Panc1 (cell line): ENCODE measurements at regions not wholly inside any gene's neighbourhood (a gene's known extent, or its start where the extent isn't known, plus 50 kb on each side); places are given as distances from the start of the nearest gene placed in this dataset.

Experiments used
- ATAC-seq: fragments of 200-7000 bp; cut with Tn5 transposase; 2 replicates; pipeline ENCODE4 v1.9.1; 2020; ENCODE audit warnings: mild to moderate bottlenecking, moderate library complexity
- BruUV-seq: library from RNA; stranded (reverse); fragments of 400-500 nt; replicated peaks from 2 replicates; lab custom pipeline; 2021; lab: Mats Ljungman, UMichigan
- CTCF ChIA-PET: fragments of 300-600 bp; sonication (Branson Sonifier 250); formaldehyde crosslinking; loops from one replicate; lab custom pipeline; 2022; ENCODE audit warnings: antibody characterized with exemption; lab: Charles Lee
- POLR2A ChIA-PET: fragments of 300-600 bp; sonication (Branson Sonifier 250); formaldehyde crosslinking; loops from one replicate; lab custom pipeline; 2022; ENCODE audit warnings: antibody characterized with exemption; lab: Charles Lee
- DNase-seq: peaks from one replicate; pipeline ENCODE4 v3.0.0-alpha.2; 2010; ENCODE audit warnings: low read depth, low spot score
- H3K27ac ChIP-seq: 2 replicates; pipeline ENCODE4 v1.5.1; 2011; ENCODE audit warnings: mild to moderate bottlenecking, low read length, inconsistent platforms
- H3K27me3 ChIP-seq: fragments of 200-500 bp; sonication (Bioruptor generic); 2 replicates; pipeline ENCODE4 v1.6.0; 2014; ENCODE audit warnings: low read length, inconsistent platforms; ENCODE audit not compliant: control insufficient read depth, insufficient read depth
- H3K36me3 ChIP-seq: fragments of 200-500 bp; sonication (Bioruptor generic); 2 replicates; pipeline ENCODE4 v1.5.1; 2014; ENCODE audit warnings: inconsistent platforms, mild to moderate bottlenecking, low read length, moderate library complexity; ENCODE audit not compliant: control insufficient read depth, insufficient read depth
- H3K4me1 ChIP-seq: 2 replicates; pipeline ENCODE4 v1.5.1; 2011; ENCODE audit warnings: inconsistent platforms, mild to moderate bottlenecking, low read length, moderate library complexity; ENCODE audit not compliant: control insufficient read depth, insufficient read depth
- H3K4me3 ChIP-seq, 2 experiments: 2 replicates each; pipeline ENCODE4 v1.5.1; 2011 to 2012; ENCODE audit warnings: low read depth in 2 of 2, low read length in 2 of 2, mild to moderate bottlenecking in 2 of 2, inconsistent platforms in 1 of 2, moderate library complexity in 1 of 2
- H3K9me3 ChIP-seq: fragments of 200-500 bp; sonication (Bioruptor generic); 2 replicates; pipeline ENCODE4 v1.5.1; 2014; ENCODE audit warnings: low read depth, mild to moderate bottlenecking, inconsistent platforms, low read length, moderate library complexity; ENCODE audit not compliant: control insufficient read depth, insufficient read depth
- POLR2AphosphoS5 ChIP-seq: IDR thresholded peaks from 2 replicates; pipeline ENCODE4 v1.6.1; 2012; ENCODE audit warnings: mild to moderate bottlenecking, low read depth, low read length, moderate library complexity
- SIN3A ChIP-seq: IDR thresholded peaks from 2 replicates; pipeline ENCODE4 v1.6.1; 2012; ENCODE audit warnings: low read depth, mild to moderate bottlenecking, low read length, moderate library complexity, borderline replicate concordance; ENCODE audit not compliant: insufficient read depth
- TCF7L2 ChIP-seq: IDR thresholded peaks from 2 replicates; pipeline ENCODE4 v1.6.1; 2011; ENCODE audit warnings: mild to moderate bottlenecking, low read depth, low read length, inconsistent platforms
- in situ Hi-C: cut with HindIII; loops from 2 replicates; pipeline ENCODE4 v1.10.0; 2016; ENCODE audit warnings: low sequenced_read_pairs, low pct_unique_long_range_greater_than_20kb
- intact Hi-C: fragments of 100-400 bp; cut with micrococcal nuclease; formaldehyde crosslinking; loops from one replicate; pipeline ENCODE4 v1.10.0; 2022; ENCODE audit not compliant: unreplicated experiment
- TF ChIP-seq, protein P1 (sequence below): fragments of 450-650 bp; IDR thresholded peaks from 2 replicates; pipeline ENCODE4 v1.5.1; 2017; ENCODE audit warnings: mild to moderate bottlenecking
- TF ChIP-seq, protein P2 (sequence below), 2 experiments: IDR thresholded peaks; 2 replicates each; pipeline ENCODE4 v1.6.1; 2011 to 2012; ENCODE audit warnings: low read depth in 2 of 2, control low read depth in 1 of 2, low read length in 1 of 2, mild to moderate bottlenecking in 1 of 2, moderate library complexity in 1 of 2; ENCODE audit not compliant: insufficient read depth in 1 of 2

DNA sequence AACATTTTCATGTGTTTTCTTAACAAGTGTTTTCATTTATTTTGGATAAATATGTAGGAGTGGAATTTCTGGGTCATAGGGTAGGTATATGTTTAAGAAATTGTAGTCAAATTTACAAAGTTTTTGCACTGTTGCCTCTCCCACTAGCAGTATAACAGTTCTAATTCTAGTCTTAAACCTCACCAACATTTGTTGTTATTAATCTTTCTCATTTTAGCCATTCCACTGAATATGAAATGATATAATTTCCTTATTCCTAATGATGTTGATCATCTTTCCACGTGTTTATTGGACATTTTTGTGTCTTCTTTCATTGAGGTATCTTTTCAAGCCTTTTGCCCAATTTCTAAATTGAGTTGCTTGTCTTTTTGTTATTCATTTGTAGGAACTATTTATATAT lies 62.0 kb downstream of the C11orf91 start:
- no peaks in the 10 kb centered on the region; the same call in 1 of the 2 replicates for H3K4me1 ChIP-seq
- CTCF ChIA-PET, result interaction anchor here (0.6 kb wide), 1 partner anchor 473 kb away, joined by 5 read pairs; no protein-coding TSS in a partner anchor
- in situ Hi-C loops (no loop called here), intact Hi-C loops (no loop called here)
- no peak for ATAC-seq
- no peak overlapping the region for H3K4me3 ChIP-seq
- POLR2A ChIA-PET, result no interaction called here
- no peak overlapping the region for H3K27ac ChIP-seq
- BruUV-seq, result no TSS peak
- no peak for DNase-seq
- peaks cover 6% of the 10 kb centered on the region; the same call in 1 of the 2 replicates for H3K9me3 ChIP-seq
- H3K27me3 ChIP-seq, result no peaks in the 10 kb centered on the region
- H3K36me3 ChIP-seq, result no peaks in the 10 kb centered on the region
- TF ChIP-seq, protein P1, sequence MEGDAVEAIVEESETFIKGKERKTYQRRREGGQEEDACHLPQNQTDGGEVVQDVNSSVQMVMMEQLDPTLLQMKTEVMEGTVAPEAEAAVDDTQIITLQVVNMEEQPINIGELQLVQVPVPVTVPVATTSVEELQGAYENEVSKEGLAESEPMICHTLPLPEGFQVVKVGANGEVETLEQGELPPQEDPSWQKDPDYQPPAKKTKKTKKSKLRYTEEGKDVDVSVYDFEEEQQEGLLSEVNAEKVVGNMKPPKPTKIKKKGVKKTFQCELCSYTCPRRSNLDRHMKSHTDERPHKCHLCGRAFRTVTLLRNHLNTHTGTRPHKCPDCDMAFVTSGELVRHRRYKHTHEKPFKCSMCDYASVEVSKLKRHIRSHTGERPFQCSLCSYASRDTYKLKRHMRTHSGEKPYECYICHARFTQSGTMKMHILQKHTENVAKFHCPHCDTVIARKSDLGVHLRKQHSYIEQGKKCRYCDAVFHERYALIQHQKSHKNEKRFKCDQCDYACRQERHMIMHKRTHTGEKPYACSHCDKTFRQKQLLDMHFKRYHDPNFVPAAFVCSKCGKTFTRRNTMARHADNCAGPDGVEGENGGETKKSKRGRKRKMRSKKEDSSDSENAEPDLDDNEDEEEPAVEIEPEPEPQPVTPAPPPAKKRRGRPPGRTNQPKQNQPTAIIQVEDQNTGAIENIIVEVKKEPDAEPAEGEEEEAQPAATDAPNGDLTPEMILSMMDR, result no peak
- TF ChIP-seq, protein P2, sequence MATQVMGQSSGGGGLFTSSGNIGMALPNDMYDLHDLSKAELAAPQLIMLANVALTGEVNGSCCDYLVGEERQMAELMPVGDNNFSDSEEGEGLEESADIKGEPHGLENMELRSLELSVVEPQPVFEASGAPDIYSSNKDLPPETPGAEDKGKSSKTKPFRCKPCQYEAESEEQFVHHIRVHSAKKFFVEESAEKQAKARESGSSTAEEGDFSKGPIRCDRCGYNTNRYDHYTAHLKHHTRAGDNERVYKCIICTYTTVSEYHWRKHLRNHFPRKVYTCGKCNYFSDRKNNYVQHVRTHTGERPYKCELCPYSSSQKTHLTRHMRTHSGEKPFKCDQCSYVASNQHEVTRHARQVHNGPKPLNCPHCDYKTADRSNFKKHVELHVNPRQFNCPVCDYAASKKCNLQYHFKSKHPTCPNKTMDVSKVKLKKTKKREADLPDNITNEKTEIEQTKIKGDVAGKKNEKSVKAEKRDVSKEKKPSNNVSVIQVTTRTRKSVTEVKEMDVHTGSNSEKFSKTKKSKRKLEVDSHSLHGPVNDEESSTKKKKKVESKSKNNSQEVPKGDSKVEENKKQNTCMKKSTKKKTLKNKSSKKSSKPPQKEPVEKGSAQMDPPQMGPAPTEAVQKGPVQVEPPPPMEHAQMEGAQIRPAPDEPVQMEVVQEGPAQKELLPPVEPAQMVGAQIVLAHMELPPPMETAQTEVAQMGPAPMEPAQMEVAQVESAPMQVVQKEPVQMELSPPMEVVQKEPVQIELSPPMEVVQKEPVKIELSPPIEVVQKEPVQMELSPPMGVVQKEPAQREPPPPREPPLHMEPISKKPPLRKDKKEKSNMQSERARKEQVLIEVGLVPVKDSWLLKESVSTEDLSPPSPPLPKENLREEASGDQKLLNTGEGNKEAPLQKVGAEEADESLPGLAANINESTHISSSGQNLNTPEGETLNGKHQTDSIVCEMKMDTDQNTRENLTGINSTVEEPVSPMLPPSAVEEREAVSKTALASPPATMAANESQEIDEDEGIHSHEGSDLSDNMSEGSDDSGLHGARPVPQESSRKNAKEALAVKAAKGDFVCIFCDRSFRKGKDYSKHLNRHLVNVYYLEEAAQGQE (IDR thresholded peaks at IDR 0.05; ENCODE audit: insufficient read depth in 1 of 2, low read depth in 2 of 2, low read length in 1 of 2), result no peak
- TF ChIP-seq TCF7L2 (no peak), POLR2AphosphoS5 (no peak), SIN3A (no peak)

DNA sequence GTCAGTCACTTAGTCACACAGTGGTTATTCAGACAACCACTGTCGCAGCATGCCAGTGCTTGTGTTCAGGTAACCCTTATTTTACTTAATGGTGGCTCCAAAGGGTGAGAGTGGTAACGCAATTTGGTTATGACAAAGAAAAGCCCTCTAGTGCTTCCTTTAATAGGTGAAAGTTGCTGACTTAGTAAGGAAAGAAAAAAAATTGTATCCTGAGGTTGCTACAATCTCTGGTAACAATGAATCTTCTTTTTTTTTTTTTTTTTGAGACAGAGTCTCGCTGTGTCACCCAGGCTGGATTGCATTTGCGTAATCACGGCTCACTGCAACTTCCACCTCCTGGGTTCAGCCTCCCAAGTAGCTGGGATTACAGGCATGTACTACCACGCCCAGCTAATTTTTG lies 64.5 kb downstream of the C11orf91 start:
- 0 out of 2 replicates have a peak, but pooled peaks cover 3% of the 10 kb centered on the region for H3K4me1 ChIP-seq

More for the DNA sequence above, 64.5 kb downstream of the C11orf91 start:
- no peak for DNase-seq
- Histone ChIP-seq H3K27ac (no peak overlapping the region), H3K9me3 (peaks cover 6% of the 10 kb centered on the region; the same call in 1 of the 2 replicates), H3K36me3 (no peaks in the 10 kb centered on the region), H3K4me3 (no peak overlapping the region), H3K27me3 (no peaks in the 10 kb centered on the region)
- in situ Hi-C loops (no loop called here), intact Hi-C loops (no loop called here)
- BruUV-seq, result no TSS peak
- TF ChIP-seq POLR2AphosphoS5 (no peak), SIN3A (no peak), TCF7L2 (no peak)
- TF ChIP-seq, protein P1, result no peak
- TF ChIP-seq, protein P2 (IDR thresholded peaks at IDR 0.05; ENCODE audit: insufficient read depth in 1 of 2, low read depth in 2 of 2, low read length in 1 of 2), result no peak
- no peak for ATAC-seq
- CTCF ChIA-PET, result no interaction called here
- POLR2A ChIA-PET, result no interaction called here
